ENCODE measurements at regions not wholly inside any gene's neighbourhood (a gene's known extent, or its start where the extent isn't known, plus 50 kb on each side); places are given as distances from the start of the nearest gene placed in this dataset.

DNA sequence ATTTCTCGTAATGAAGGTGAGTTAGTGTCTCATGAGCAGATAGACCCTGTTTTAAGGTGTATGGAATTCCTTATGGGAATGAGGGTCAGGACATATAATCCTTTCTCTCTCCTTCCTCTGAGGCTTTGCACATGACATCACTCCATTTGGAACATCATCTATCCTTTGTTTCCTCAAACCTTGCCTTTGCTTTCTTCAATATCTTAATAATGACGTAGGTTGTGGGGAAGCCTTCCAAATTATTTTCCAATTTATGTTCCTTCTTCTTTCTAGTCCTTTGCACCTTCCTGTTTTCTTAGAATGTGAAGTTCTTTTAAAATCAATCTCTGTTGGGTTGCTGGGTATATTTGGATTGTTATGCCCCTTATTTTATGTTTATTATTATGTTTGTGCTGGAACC, 502.9 kb upstream of the STXBP6 start:
- Histone ChIP-seq H3K23me2 (ENCODE audit: insufficient read length, low read depth, low read length, poor library complexity, severe bottlenecking) (no peaks in the 10 kb centered on the region), H3K79me2 (ENCODE audit: insufficient read depth, low read length) (no peaks in the 10 kb centered on the region), H3K4me1 (ENCODE audit: insufficient read depth, low read length) (peaks cover 3% of the 10 kb centered on the region; the same call in 1 of the 2 replicates), H3T11ph (ENCODE audit: low read length) (no peak overlapping the region), H4K91ac (ENCODE audit: insufficient read length, low read depth, low read length) (no peak overlapping the region), H3K56ac (ENCODE audit: insufficient read length, low read depth, low read length) (no peak overlapping the region), H4K8ac (replicated peaks; ENCODE audit: insufficient read length, low read depth, low read length) (no peak overlapping the region), H3K14ac (ENCODE audit: insufficient read depth, low read length) (no peak overlapping the region), H3K27ac (ENCODE audit: insufficient read length, low read depth, low read length) (no peak overlapping the region), H3K27me3 (ENCODE audit: insufficient read depth, low read length) (no peaks in the 10 kb centered on the region), H2BK120ac (ENCODE audit: low read depth, low read length, poor library complexity, severe bottlenecking) (no peak overlapping the region), H3K23ac (ENCODE audit: insufficient read length, low read depth, low read length) (no peak overlapping the region), H3K4ac (ENCODE audit: low read depth, low read length) (no peak overlapping the region), H3K18ac (ENCODE audit: insufficient read length, low read depth, low read length) (no peak overlapping the region), H3K79me1 (ENCODE audit: insufficient read depth, low read depth, low read length, poor library complexity, severe bottlenecking) (no peaks in the 10 kb centered on the region), H2BK12ac (ENCODE audit: insufficient read length, low read depth, low read length) (no peak overlapping the region), H3K4me2 (ENCODE audit: insufficient read depth, insufficient read length, low read length) (no peak overlapping the region), H2BK20ac (ENCODE audit: low read depth, low read length, poor library complexity, severe bottlenecking) (no peak overlapping the region), H4K20me1 (ENCODE audit: control insufficient read depth, insufficient read depth, insufficient read length) (no peaks in the 10 kb centered on the region), H2BK15ac (ENCODE audit: low read depth, low read length) (no peak overlapping the region), H3K9me3 (ENCODE audit: control insufficient read depth, low read depth, low read length) (no peaks in the 10 kb centered on the region), H3K9ac (ENCODE audit: extremely low read depth, insufficient read length, low read length) (no peak overlapping the region), H2AFZ (ENCODE audit: low read length) (no peak overlapping the region), H4K5ac (ENCODE audit: insufficient read length, low read depth, low read length) (no peak overlapping the region), H2BK5ac (ENCODE audit: insufficient read length, low read length) (no peak overlapping the region), H2AK5ac (ENCODE audit: insufficient read length, low read length) (no peak overlapping the region)
- H3K36me3 Mint-ChIP-seq (ENCODE audit: insufficient read depth in 1 of 3, low read depth in 3 of 3): no peaks in the 10 kb centered on the region
- no peak for DNase-seq
- no peaks in the 10 kb centered on the region for H3K27me3 Mint-ChIP-seq (ENCODE audit: low read depth)
- H3K27ac Mint-ChIP-seq: no peak overlapping the region
- no peak overlapping the region for H3K4me3 Mint-ChIP-seq
- H3K9me3 Mint-ChIP-seq: no peaks in the 10 kb centered on the region
- H3K4me1 Mint-ChIP-seq: peaks cover 15 to 20% of the 10 kb centered on the region in 2 experiments
- TF ChIP-seq, protein P1, sequence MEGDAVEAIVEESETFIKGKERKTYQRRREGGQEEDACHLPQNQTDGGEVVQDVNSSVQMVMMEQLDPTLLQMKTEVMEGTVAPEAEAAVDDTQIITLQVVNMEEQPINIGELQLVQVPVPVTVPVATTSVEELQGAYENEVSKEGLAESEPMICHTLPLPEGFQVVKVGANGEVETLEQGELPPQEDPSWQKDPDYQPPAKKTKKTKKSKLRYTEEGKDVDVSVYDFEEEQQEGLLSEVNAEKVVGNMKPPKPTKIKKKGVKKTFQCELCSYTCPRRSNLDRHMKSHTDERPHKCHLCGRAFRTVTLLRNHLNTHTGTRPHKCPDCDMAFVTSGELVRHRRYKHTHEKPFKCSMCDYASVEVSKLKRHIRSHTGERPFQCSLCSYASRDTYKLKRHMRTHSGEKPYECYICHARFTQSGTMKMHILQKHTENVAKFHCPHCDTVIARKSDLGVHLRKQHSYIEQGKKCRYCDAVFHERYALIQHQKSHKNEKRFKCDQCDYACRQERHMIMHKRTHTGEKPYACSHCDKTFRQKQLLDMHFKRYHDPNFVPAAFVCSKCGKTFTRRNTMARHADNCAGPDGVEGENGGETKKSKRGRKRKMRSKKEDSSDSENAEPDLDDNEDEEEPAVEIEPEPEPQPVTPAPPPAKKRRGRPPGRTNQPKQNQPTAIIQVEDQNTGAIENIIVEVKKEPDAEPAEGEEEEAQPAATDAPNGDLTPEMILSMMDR (conservative IDR thresholded peaks at IDR 0.05): no peak
- WGBS (ENCODE audit: extremely low coverage, insufficient read length, low lambda C conversion rate): no CpG with 5 or more reads among the region's 2 CpGs
